CD4-positive, alpha-beta T cell (primary cell): ENCODE measurements at regions not wholly inside any gene's neighbourhood (a gene's known extent, or its start where the extent isn't known, plus 50 kb on each side); places are given as distances from the start of the nearest gene placed in this dataset.

Experiments
- ATAC-seq: fragments of 200-7000 bp; cut with Tn5 transposase; one replicate; pipeline ENCODE4 v1.10.0; 2022; ENCODE audit warnings: mild to moderate bottlenecking; ENCODE audit not compliant: poor library complexity
- CTCF ChIA-PET: fragments of 350-600 bp; sonication (Branson Sonifier 250); formaldehyde crosslinking; loops from one replicate; lab custom pipeline; 2021; ENCODE audit warnings: antibody characterized with exemption, inconsistent platforms; lab: Charles Lee
- POLR2A ChIA-PET: fragments of 350-600 bp; sonication (Branson Sonifier 250); formaldehyde crosslinking; loops from one replicate; lab custom pipeline; 2021; ENCODE audit warnings: antibody characterized with exemption, inconsistent platforms; lab: Charles Lee
- DNase-seq, 14 experiments: peaks; one replicate each; pipeline ENCODE4 v3.0.0-alpha.2; 2013 to 2020; ENCODE audit warnings: mixed read lengths in 2 of 14
- H3K27ac ChIP-seq, 2 donors: one replicate each; pipeline versions ENCODE4 v1.5.1 to v1.7.0; 2013; ENCODE audit warnings: low read length in 2 of 2, low read depth in 1 of 2, mild to moderate bottlenecking in 1 of 2
- H3K27me3 ChIP-seq, 2 experiments: 1 replicate in 1 of 2; 2 replicates in 1 of 2; pipeline versions ENCODE4 v1.6.1 to v1.7.0; 2013; ENCODE audit warnings: low read length in 2 of 2, control low read depth in 1 of 2, mild to moderate bottlenecking in 1 of 2, moderate library complexity in 1 of 2; ENCODE audit not compliant: insufficient read depth in 2 of 2, control insufficient read depth in 1 of 2
- H3K36me3 ChIP-seq: one replicate; pipeline ENCODE4 v1.6.1; 2013; ENCODE audit warnings: low read length, control low read depth; ENCODE audit not compliant: insufficient read depth
- H3K4me1 ChIP-seq: one replicate; pipeline ENCODE4 v1.6.1; 2013; ENCODE audit warnings: low read length, control low read depth; ENCODE audit not compliant: insufficient read depth
- H3K4me3 ChIP-seq: one replicate; pipeline ENCODE4 v1.5.1; 2013; ENCODE audit warnings: mild to moderate bottlenecking, low read length, moderate library complexity
- H3K9me3 ChIP-seq, 2 experiments: 1 replicate in 1 of 2; 2 replicates in 1 of 2; pipeline versions ENCODE4 v1.6.1 to v1.7.0; 2013; ENCODE audit warnings: low read length in 2 of 2, mild to moderate bottlenecking in 2 of 2, control low read depth in 1 of 2, moderate library complexity in 1 of 2; ENCODE audit not compliant: control insufficient read depth in 1 of 2, insufficient read depth in 1 of 2
- H3K27ac Mint-ChIP-seq: one replicate; pipeline ENCODE4 v1.8.0; 2020; ENCODE audit warnings: mixed read lengths
- H3K27me3 Mint-ChIP-seq: one replicate; pipeline ENCODE4 v1.8.0; 2021; ENCODE audit warnings: mixed read lengths
- H3K36me3 Mint-ChIP-seq: one replicate; pipeline ENCODE4 v1.8.0; 2021; ENCODE audit warnings: low read depth, mixed read lengths
- H3K4me1 Mint-ChIP-seq: one replicate; pipeline ENCODE4 v1.8.0; 2021; ENCODE audit warnings: low read depth, mixed read lengths
- H3K4me3 Mint-ChIP-seq: one replicate; pipeline ENCODE4 v1.8.0; 2020; ENCODE audit warnings: mild to moderate bottlenecking, mixed read lengths
- H3K9me3 Mint-ChIP-seq: one replicate; pipeline ENCODE4 v1.8.0; 2020; ENCODE audit warnings: mixed read lengths
- intact Hi-C, 2 experiments: fragments of 100-400 bp; cut with DNase I in 1 of 2; cut with micrococcal nuclease in 1 of 2; formaldehyde crosslinking; loops; one replicate each; pipeline versions ENCODE4 v1.15.1 to v1.9.0; 2023 to 2025; cut with DNase I, micrococcal nuclease
- TF ChIP-seq, protein P1 (sequence below): fragments of 200-600 bp; IDR thresholded peaks from one replicate; pipeline ENCODE4 v1.8.0; 2022; ENCODE audit warnings: antibody characterized with exemption, mild to moderate bottlenecking

DNA sequence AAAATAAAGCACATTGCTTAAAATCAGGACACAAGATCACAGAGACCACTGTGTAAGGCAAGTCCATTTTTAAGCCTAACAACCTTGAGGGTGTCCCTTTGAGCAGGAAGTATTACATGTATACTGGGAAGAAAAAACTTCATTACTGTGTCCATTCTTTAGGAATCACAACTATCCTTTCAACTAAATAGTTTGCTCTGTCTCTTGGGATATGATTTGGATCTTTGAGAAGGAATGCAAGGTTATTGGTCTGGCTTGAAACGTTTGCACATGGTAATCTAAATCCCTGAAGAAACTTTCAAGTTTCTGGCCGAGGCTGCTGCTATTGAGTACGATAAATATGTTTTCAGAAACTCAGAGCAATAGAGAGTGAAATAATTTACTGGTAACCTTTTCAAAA is 923.0 kb upstream of the SEMA6A start:
- Mint-ChIP-seq H3K27ac (no peak overlapping the region), H3K27me3 (no peaks in the 10 kb centered on the region)
- CTCF ChIA-PET = no interaction called here

DNA sequence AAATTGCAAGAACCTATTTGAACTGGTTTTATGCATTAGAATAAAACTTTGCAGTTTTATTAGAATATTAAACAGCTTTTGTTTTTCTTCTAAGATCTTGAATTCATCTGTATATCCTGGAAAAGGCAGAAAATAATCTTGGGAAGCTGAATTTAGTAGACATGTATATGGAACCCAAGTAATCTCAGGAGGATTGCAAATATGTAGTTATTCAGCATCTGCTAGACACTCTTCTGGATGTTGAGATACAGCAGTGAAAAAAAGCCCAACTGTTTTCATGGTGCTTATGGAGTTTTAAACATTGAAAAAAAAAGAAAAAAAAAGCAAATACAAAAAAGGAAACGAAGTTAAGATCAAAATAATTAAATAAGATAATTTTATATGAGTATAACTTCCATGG is 922.2 kb upstream of the SEMA6A start:
- Mint-ChIP-seq H3K27ac (no peak overlapping the region), H3K27me3 (no peaks in the 10 kb centered on the region), H3K9me3 (peaks cover 2% of the 10 kb centered on the region), H3K4me1 (no peaks in the 10 kb centered on the region), H3K4me3 (no peak overlapping the region), H3K36me3 (no peaks in the 10 kb centered on the region)
- TF ChIP-seq, protein P1, sequence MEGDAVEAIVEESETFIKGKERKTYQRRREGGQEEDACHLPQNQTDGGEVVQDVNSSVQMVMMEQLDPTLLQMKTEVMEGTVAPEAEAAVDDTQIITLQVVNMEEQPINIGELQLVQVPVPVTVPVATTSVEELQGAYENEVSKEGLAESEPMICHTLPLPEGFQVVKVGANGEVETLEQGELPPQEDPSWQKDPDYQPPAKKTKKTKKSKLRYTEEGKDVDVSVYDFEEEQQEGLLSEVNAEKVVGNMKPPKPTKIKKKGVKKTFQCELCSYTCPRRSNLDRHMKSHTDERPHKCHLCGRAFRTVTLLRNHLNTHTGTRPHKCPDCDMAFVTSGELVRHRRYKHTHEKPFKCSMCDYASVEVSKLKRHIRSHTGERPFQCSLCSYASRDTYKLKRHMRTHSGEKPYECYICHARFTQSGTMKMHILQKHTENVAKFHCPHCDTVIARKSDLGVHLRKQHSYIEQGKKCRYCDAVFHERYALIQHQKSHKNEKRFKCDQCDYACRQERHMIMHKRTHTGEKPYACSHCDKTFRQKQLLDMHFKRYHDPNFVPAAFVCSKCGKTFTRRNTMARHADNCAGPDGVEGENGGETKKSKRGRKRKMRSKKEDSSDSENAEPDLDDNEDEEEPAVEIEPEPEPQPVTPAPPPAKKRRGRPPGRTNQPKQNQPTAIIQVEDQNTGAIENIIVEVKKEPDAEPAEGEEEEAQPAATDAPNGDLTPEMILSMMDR = no peak
- H3K9me3 ChIP-seq = peaks cover 0 to 7% of the 10 kb centered on the region in 2 experiments
- H3K27me3 ChIP-seq = no peaks in the 10 kb centered on the region
- POLR2A ChIA-PET = no interaction called here
- intact Hi-C loops = no loop called here
- H3K4me1 ChIP-seq = no peaks in the 10 kb centered on the region
- no peak overlapping the region for H3K27ac ChIP-seq
- no peaks in the 10 kb centered on the region for H3K36me3 ChIP-seq
- DNase-seq (no peak), ATAC-seq (no peak)
- CTCF ChIA-PET = no interaction called here
- no peak overlapping the region for H3K4me3 ChIP-seq

More for the DNA sequence above, 923.0 kb upstream of the SEMA6A start:
- POLR2A ChIA-PET = no interaction called here
- Histone ChIP-seq H3K27ac (no peak overlapping the region), H3K27me3 (no peaks in the 10 kb centered on the region), H3K4me3 (no peak overlapping the region), H3K36me3 (no peaks in the 10 kb centered on the region), H3K4me1 (no peaks in the 10 kb centered on the region), H3K9me3 (peaks cover 0 to 7% of the 10 kb centered on the region in 2 experiments)
- H3K4me1 Mint-ChIP-seq = no peaks in the 10 kb centered on the region
- TF ChIP-seq, protein P1 = no peak
- no peaks in the 10 kb centered on the region for H3K36me3 Mint-ChIP-seq
- no peak overlapping the region for H3K4me3 Mint-ChIP-seq
- DNase-seq (no peak), ATAC-seq (no peak)
- intact Hi-C loops = no loop called here
- H3K9me3 Mint-ChIP-seq = peaks cover 2% of the 10 kb centered on the region

DNA sequence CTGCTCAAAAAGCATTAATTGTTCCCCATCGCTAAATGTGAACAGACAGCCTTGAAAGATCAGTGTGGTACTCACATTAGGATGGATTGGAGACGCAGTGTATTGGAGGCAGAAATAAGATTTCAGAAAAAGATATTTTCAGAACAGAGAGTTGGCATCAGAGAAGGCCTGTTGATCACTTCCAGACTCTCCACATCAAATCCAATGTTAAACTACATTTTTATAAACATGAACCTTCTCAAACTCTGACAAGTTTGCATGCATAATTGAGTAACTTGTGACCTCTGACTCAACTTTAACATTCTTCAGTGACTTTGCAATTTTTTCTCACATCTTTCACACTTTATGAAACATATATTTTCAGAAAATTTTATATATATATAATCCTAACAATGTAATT is 919.6 kb upstream of the SEMA6A start:
- ChIA-PET CTCF (no interaction called here), POLR2A (no interaction called here)
- TF ChIP-seq, protein P1 = no peak
- Histone ChIP-seq H3K36me3 (no peaks in the 10 kb centered on the region), H3K27ac (no peak overlapping the region), H3K9me3 (no peaks in the 10 kb centered on the region), H3K4me3 (no peak overlapping the region), H3K4me1 (no peaks in the 10 kb centered on the region), H3K27me3 (no peaks in the 10 kb centered on the region)
- H3K36me3 Mint-ChIP-seq = no peaks in the 10 kb centered on the region
- no peaks in the 10 kb centered on the region for H3K9me3 Mint-ChIP-seq
- H3K27me3 Mint-ChIP-seq = no peaks in the 10 kb centered on the region
- H3K27ac Mint-ChIP-seq = no peak overlapping the region
- no peaks in the 10 kb centered on the region for H3K4me1 Mint-ChIP-seq
- intact Hi-C loops = no loop called here
- ATAC-seq (no peak), DNase-seq (no peak)
- no peak overlapping the region for H3K4me3 Mint-ChIP-seq
